ENCODE measurements at regions not wholly inside any gene's neighbourhood (a gene's known extent, or its start where the extent isn't known, plus 50 kb on each side); places are given as distances from the start of the nearest gene placed in this dataset.

- Histone ChIP-seq H3K9ac (ENCODE audit: low read depth, low read length) (no peak overlapping the region), H4K8ac (ENCODE audit: low read depth in 2 of 2, low read length in 2 of 2) (no peak overlapping the region), H2AK5ac (ENCODE audit: low read depth, low read length) (no peak overlapping the region), H3K27ac (ENCODE audit: insufficient read depth, low read length) (no peak overlapping the region), H3K4ac (ENCODE audit: low read depth, low read length) (no peak overlapping the region), H3K36me3 (ENCODE audit: control insufficient read depth, insufficient read depth, low read length) (no peaks in the 10 kb centered on the region), H3K4me1 (ENCODE audit: control insufficient read depth, insufficient read depth, low read length) (no peaks in the 10 kb centered on the region), H2BK120ac (ENCODE audit: low read depth, low read length) (no peak overlapping the region), H3K23ac (ENCODE audit: low read depth, low read length) (no peak overlapping the region), H3K9me1 (ENCODE audit: insufficient read depth, low read length) (no peaks in the 10 kb centered on the region), H2BK20ac (ENCODE audit: low read depth, low read length) (no peak overlapping the region), H2AK9ac (replicated peaks; ENCODE audit: low read depth, low read length, poor library complexity) (no peak overlapping the region), H3K18ac (ENCODE audit: low read depth, low read length) (no peak overlapping the region), H4K5ac (ENCODE audit: low read depth, low read length) (no peak overlapping the region), H3K56ac (ENCODE audit: extremely low read depth, insufficient read depth, low read length) (no peak overlapping the region), H3K14ac (replicated peaks; ENCODE audit: low read depth, low read length) (no peak overlapping the region), H3K4me2 (ENCODE audit: low read depth, low read length) (no peak overlapping the region), H2AFZ (replicated peaks; ENCODE audit: low read length, poor library complexity) (no peak overlapping the region), H3K27me3 (ENCODE audit: control insufficient read depth, insufficient read depth, low read length) (no peaks in the 10 kb centered on the region), H4K91ac (ENCODE audit: insufficient read depth, low read depth, low read length) (no peak overlapping the region), H4K20me1 (ENCODE audit: insufficient read depth, low read length) (no peaks in the 10 kb centered on the region), H3K79me1 (ENCODE audit: low read depth in 1 of 2, low read length in 2 of 2) (no peaks in the 10 kb centered on the region), H3K4me3 (ENCODE audit: insufficient read depth, low read depth, low read length) (no peak overlapping the region), H3K9me3 (ENCODE audit: control insufficient read depth, insufficient read depth, low read length) (peaks cover 50% of the 10 kb centered on the region), H2BK15ac (ENCODE audit: low read depth, low read length) (no peak overlapping the region), H2BK5ac (ENCODE audit: low read depth, low read length, poor library complexity, severe bottlenecking) (no peak overlapping the region)
- no peak for DNase-seq
- no TSS peak for BruUV-seq (replicated peaks)
- CTCF ChIA-PET: no interaction called here
- no peak for ATAC-seq (ENCODE audit: low read depth)
- WGBS, 2 experiments (ENCODE audit: extremely low coverage in 2 of 2, insufficient read length in 1 of 2): 92% methylated on average over 2 of the region's 13 CpGs; no CpG with 5 or more reads in 1 of the 2 experiments
- intact Hi-C loops (cut with micrococcal nuclease): no loop called here
- TF ChIP-seq POLR2A (IDR thresholded peaks at IDR 0.05; ENCODE audit: low read depth, low read length) (no peak), RFX5 (IDR thresholded peaks at IDR 0.05; ENCODE audit: low read depth, low read length) (no peak), RAD21 (IDR thresholded peaks at IDR 0.05; ENCODE audit: low read length) (no peak), MAZ (IDR thresholded peaks at IDR 0.05; ENCODE audit: borderline replicate concordance, low read depth, low read length) (no peak), ELK1 (IDR thresholded peaks at IDR 0.05; ENCODE audit: borderline replicate concordance, low read depth, low read length) (no peak), CEBPB (IDR thresholded peaks at IDR 0.05; ENCODE audit: low read depth, low read length) (no peak), CHD1 (IDR thresholded peaks at IDR 0.05; ENCODE audit: low read depth, low read length) (no peak), MXI1 (IDR thresholded peaks at IDR 0.05; ENCODE audit: borderline replicate concordance, low read depth, low read length) (no peak), NFE2L2 (IDR thresholded peaks at IDR 0.05; ENCODE audit: low read depth, low read length) (no peak), MAFK (IDR thresholded peaks at IDR 0.05; ENCODE audit: low read depth, low read length) (no peak), SMC3 (IDR thresholded peaks at IDR 0.05; ENCODE audit: low read depth, low read length) (no peak), CTCF (conservative IDR thresholded peaks at IDR 0.05; ENCODE audit: low read depth, low read length) (no peak), FOS (IDR thresholded peaks at IDR 0.05; ENCODE audit: low read depth, low read length) (no peak)
- POLR2A ChIA-PET (ENCODE audit: unreplicated experiment): no interaction called here
- dilution Hi-C loops (cut with HindIII; ENCODE audit: low sequenced_read_pairs, unreplicated experiment): no loop called here
- in situ Hi-C loops (cut with MboI; ENCODE audit: low sequenced_read_pairs): no loop called here
Observed at GRCh38 chr22:49420651-49421050, 407.0 kb downstream of the BRD1 start.

All from IMR-90 (cell line).